ENCODE measurements at regions not wholly inside any gene's neighbourhood (a gene's known extent, or its start where the extent isn't known, plus 50 kb on each side); places are given as distances from the start of the nearest gene placed in this dataset.
"Not testable (repeated sequence)": the region's sequence is repeated elsewhere in the genome, so short reads cannot be mapped to it uniquely, and the experiment has no call there.

DNA sequence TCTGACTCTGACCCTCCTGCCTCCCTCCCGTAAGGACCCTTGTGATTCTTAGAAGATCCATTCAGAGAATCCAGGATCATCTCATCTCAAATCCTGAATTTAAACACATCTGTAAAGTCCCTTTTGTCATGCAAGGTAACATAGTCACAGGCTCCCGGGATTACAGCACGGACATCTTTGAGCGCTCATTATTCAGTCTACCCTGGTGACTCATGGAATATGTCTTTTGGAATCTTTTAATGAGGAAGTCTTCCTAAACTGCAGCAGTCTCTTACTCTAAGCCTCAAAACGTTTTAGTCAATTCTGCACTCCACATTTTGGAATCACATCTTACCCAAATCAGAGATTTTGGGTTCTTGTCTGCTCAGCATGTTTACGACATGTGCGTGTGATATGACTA lies 198.5 kb upstream of the IRF2BP2 start:
- DNase-seq (ENCODE audit: low read depth); H3K4me3 ChIP-seq (ENCODE audit: low read depth, low read length): not testable (repeated sequence)

DNA sequence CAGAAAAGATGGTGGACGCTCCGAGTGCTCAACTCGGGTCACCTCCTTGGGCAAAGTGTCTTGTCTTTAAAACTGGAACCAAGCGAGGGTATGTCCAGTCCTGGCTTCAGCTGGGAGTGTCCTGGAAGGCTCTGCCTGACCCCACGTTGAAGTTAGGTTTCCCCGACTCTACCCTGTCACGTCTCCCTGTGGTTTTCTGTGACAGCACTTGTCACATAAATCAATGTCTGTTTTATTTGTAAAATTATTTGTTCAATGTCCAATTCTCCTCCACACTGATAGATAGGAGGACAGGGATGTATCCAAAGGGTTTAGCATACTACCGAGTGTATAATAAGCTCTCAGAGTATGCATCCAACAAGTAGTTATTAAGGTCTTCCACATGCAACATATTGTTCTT lies 197.7 kb upstream of the IRF2BP2 start:
- not testable (repeated sequence) for H3K4me3 ChIP-seq (ENCODE audit: low read depth, low read length); DNase-seq (ENCODE audit: low read depth)

DNA sequence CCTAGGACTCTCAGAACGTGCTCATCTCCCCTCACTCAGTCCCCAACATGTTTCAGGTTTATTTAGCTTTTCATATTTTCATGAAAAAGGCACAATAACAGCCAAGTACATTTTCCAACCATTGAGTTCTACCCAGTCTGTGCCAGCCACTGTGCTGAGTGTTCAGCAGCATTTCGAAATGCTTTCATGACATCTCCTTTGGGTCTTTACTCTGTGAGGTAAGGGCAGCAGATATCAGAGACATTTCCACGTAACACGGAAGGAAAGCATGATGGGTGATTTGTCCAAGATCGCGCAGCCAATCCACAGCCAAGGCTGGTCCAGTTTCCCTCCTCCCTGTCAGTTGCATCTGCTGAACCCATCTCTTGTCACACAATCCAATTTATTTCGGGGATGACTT lies 192.6 kb upstream of the IRF2BP2 start:
- not testable (repeated sequence) for H3K4me3 ChIP-seq (ENCODE audit: low read depth, low read length); DNase-seq (ENCODE audit: low read depth)

DNA sequence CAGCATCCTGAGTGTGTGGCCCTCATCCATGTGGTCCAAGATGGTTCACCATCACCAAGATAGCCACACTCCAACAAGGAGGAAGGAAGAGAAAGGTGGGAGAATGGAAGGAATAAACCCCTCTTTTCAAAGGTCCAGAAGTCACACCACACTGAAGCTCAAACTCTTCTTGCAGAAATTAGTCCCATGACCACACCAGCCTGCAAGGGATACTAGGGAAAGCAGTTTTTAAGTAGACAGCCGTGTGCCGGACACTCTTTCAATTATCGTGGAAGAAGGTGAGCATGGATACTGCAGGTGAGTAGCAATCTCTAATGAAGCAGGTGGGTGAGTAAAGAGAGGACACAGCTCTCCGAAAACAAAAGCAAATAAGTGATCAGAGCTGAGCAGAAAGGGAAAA lies 191.7 kb upstream of the IRF2BP2 start:
- not testable (repeated sequence) for H3K4me3 ChIP-seq (ENCODE audit: low read depth, low read length); DNase-seq (ENCODE audit: low read depth)

DNA sequence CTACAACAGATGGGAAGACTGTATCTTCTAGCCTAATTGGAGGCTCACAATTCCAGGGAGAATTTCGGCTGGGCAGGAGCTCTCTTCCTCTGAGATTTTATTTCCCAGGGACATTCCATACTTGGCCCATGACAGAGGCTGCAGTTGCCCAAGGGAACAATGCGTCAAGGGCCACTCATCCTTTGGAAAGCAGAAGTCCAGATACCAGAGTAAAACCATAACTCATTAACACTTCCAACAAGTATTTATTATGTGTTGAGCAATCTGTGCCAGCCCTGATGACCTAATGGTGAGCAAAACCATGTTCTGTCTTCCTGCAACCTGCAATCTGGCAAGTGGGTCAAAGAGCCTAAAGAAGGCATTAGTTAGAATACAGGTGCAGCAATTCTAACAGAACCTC lies 191.2 kb upstream of the IRF2BP2 start:
- DNase-seq (ENCODE audit: low read depth) = not testable (repeated sequence)

DNA sequence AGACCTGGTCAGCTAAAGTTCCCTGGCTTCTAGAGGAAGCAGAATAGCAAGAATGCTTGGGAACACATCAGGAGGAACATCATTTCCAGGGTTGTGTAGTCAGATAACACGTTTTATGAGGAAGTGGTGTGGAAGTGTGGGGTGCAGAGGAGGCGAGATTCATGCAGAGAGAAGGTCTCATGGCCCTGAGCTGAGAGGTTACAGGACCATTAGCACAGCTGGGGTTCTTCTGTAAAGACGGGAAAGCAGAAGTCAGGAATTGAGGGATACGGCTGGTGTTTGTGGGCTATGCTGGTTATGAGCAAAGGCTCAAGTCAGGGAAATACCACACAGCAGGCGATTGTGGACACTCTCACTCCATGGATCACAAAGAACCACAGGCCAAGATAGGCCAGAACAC lies 190.6 kb upstream of the IRF2BP2 start:
- not testable (repeated sequence) for DNase-seq (ENCODE audit: low read depth); H3K4me3 ChIP-seq (ENCODE audit: low read depth, low read length)

More for the DNA sequence above, 191.2 kb upstream of the IRF2BP2 start:
- not testable (repeated sequence) for H3K4me3 ChIP-seq (ENCODE audit: low read depth, low read length)

DNA sequence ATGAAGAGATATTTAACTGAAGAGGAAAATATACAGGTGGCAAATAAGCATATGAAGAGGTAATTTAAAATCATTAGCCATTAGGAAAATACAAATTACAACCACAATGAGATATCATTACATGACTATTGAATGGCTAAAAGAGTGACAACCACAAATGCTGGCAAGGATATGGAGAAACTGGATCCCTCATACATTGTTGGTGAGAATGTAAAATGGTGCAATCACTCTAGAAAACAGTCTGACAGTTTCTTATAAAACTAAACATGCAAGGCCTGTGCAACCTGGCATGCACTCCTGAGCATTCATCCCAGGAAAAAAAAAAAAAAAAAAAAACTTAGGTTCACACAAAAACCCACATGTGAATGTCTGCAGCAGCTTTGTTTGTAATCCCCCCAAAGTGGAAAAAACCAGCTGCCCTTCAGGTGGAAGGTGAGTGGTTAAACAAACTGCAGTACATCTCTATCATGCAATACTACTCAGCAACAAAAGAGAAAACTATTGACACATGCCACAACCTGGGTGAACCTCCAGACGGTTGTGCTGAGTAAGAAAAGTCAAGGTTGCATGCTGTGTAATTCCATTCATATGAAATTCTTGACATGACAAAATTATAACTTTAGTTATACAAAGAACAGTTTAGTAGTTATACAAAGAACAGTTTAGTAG lies 189.2 kb upstream of the IRF2BP2 start:
- not testable (repeated sequence) for H3K4me3 ChIP-seq (ENCODE audit: low read depth, low read length); DNase-seq (ENCODE audit: low read depth)

DNA sequence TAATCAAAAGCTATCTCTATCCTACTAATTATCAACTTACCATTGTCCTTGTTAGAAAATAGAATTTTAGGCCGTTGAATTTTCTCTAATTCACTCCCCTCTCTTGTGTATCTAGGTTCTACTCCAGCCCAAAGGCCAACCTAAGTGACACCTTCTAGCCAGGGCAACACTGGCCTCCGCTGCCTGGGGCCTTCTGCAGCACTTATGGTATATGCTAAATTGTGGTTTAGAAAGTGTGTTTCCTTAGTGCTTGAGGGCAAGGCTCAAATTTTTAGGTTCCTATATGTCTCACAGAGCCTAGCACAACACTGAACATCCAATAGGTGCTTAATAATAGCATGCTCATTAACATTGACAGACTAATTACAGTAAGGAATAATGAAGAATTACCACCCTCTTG lies 187.2 kb upstream of the IRF2BP2 start:
- DNase-seq (ENCODE audit: low read depth); H3K4me3 ChIP-seq (ENCODE audit: low read depth, low read length): not testable (repeated sequence)

DNA sequence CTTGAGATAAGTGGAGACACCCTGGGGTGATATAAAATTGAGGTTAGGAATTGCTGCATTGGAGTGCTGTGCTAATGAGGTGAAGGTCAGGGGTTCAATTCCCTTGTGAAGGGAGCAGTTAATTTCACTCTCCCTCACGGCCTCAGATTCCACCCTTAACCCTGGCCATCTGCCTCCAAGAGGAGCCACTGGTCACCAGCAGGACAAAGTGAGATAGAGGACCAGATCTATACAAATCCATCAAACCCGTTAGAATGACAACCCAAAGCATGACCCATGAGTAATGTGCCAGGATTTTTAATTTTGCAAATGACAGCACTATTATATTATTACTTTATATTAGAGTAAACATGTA lies 186.4 kb upstream of the IRF2BP2 start:
- not testable (repeated sequence) for DNase-seq (ENCODE audit: low read depth); H3K4me3 ChIP-seq (ENCODE audit: low read depth, low read length)

DNA sequence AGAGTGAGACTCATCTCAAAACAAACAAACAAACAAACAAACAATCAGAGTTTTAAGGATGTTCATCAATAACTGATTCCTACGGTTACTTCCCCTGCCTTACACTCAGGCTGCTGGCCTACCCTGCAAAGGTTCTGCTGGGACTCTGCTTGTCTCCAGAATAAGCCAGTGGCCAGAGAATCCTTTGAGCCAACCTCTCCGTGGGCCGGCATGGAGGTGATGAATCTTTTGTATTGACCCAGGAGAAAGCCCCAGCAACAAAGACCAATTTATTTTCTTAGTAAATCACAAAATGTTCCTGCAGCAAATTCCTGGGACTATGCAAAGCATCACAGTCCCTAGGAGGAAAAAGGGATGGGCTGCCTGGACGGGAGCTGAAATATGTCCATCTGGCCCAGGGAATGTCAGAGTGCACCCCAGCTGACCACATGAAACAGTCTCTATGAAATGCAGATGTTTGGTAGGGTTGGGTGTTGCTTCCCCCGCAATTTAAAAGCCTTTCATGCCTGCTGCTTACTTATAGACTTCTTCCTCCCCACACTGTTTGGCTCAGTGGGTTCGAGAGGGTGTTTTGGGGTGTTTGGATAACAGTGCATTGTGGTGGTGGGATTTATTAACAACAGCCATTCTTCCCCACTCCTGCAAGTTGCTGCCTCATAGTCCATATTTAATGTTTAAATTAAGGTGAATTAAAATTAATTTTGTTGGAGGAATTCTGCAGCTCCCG lies 185.9 kb upstream of the IRF2BP2 start:
- not testable (repeated sequence) for DNase-seq (ENCODE audit: low read depth); H3K4me3 ChIP-seq (ENCODE audit: low read depth, low read length)

DNA sequence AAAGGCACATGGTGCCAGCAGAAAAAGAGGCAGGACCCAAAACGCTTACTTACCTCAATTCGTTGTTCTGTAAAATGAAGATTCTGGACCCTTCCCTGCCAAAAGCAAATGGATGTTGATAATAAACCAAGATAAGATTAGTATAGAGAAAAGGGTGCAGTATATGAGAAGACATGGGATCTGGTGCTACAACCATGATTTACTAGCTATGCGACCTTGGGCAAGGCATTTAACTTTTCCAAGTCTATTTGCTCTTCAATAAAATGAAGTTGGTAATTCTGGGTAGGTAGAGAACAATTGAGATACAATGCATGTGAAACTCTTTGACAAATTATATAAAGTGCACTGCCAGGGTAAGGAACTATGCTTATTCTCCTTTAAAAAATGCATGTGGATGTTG lies 185.0 kb upstream of the IRF2BP2 start:
- not testable (repeated sequence) for H3K4me3 ChIP-seq (ENCODE audit: low read depth, low read length); DNase-seq (ENCODE audit: low read depth)

DNA sequence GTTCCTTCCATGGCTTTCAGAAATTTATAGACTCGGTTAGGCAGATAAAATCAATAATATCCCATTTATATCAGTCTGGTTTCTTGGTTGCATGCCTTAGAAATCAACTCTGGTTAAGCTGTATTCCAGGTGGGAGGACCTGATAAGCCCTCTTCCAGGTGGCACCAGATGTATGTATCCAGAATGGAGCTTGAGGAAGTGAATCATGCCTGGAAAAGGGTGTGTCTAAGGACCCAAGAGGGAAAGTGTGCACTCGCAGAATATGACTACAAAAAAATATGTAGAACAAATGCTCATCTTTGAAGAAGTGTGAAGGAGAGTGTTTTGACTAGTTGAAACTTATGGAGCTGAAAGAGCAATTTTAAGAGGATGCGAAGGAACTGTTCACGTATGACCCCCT lies 184.5 kb upstream of the IRF2BP2 start:
- not testable (repeated sequence) for DNase-seq (ENCODE audit: low read depth); H3K4me3 ChIP-seq (ENCODE audit: low read depth, low read length)

DNA sequence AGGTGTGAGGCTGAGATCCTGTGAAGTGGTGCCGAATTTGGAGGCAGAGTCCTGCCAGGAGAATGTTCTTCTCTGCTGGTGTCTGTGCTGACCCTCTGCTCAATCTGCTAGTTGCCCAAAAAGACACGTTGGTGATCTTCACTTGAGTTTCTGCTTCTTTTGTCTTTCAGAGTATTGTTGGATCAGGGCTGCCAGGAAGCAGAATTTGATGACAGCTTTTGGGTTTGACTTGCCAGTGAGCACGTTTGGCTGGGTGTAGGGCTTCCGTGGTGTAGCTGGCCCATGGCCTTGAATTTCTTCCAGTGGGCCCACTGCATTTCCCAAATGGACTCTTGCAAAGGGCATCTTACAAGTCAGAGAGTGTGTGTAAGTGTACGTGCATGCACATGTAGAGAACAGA lies 183.9 kb upstream of the IRF2BP2 start:
- H3K4me3 ChIP-seq (ENCODE audit: low read depth, low read length); DNase-seq (ENCODE audit: low read depth): not testable (repeated sequence)

DNA sequence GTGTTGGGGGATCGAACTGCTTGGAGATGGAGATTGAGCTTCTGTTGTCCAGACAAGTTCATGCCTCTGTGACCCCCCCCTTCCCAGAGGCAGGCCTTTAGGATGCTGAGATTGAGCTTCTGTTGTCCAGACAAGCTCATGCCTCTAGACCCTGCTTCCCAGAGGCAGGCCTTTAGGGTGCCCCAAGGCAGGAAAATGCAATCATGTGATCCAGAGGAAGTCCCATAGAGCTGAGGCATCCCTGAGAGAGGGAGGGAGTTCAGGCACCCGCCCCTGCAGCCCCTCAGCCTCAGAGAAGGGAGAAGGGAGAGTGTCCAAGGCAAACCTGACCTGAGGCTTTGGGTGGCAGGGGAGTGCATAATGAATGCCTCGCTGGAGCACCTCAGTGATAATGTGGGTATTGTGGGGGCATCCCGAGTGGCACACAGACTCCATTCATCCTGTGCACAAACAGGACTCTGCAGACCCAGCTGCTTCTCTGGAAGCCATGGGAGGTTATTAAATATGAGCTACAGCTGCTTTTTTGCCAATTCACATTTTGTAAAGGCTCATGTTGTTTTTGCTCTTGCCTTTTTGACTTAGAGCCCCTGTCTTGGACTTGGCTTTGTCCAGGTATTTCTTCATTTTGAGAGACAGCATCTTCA lies 182.4 kb upstream of the IRF2BP2 start:
- H3K4me3 ChIP-seq (ENCODE audit: low read depth, low read length); DNase-seq (ENCODE audit: low read depth): not testable (repeated sequence)

DNA sequence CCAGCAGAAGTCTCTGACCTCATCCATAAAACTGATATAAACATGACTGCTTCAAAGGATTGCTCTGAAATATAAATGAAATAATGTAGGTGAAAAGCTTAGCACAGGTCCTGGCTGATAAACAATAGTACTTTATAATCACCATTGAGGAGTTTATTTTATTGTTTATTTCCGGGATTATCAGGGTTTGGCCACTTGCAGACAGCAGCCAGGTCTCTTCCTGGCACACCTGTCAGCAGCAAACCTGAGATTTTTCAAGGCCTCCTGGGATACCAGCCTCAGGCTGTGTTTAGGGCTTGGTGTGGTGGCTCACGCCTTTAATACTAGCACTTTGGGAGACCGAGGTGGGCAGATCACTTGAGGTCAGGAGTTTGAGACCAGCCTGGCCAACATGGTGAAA lies 181.6 kb upstream of the IRF2BP2 start:
- not testable (repeated sequence) for H3K4me3 ChIP-seq (ENCODE audit: low read depth, low read length); DNase-seq (ENCODE audit: low read depth)

DNA sequence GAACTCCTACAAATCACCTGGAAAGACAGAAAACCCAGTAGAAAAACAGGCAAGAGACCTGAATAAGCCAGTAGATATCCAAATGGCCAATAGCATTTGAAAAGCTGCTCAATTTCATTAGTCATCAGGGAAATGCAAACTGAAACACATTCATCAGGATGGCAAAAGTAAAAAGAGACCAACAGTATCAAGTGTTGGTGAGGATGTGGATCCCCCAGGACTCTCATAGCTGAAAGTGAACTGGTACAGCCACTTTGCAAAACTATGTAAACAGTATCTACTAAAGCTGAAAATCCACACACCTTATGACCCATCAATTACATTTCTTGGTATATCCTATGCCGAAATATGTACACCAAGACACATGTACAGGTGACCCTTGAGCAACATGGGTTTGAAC lies 180.4 kb upstream of the IRF2BP2 start:
- DNase-seq (ENCODE audit: low read depth); H3K4me3 ChIP-seq (ENCODE audit: low read depth, low read length): not testable (repeated sequence)

DNA sequence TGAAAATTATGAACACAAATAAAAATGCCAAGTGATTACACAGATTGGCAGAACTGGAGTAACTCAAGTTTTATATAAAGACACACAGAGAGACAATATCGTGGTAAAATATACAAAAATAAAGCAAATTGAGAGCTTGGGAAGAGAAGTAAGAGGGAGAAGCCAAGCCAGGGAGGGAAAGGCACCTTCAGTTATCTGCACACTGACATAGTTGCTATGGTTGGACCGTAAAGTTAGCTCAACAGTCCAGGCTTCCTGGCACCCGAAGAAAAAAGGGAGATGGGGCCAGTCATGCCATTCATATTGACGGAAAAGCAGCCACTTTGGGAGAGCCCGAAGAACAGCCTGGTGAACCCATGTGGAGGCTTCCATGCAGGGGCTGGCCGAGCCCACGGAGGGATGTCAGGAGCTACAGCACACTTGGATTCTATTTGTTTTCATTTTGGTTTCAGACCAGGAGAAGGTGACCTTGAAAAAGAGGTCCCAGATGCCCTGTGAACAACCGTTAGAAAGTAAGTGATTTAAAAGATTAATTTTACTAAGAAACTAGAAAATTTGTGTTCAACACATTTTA lies 177.1 kb upstream of the IRF2BP2 start:
- H3K4me3 ChIP-seq (ENCODE audit: low read depth, low read length); DNase-seq (ENCODE audit: low read depth): not testable (repeated sequence)

DNA sequence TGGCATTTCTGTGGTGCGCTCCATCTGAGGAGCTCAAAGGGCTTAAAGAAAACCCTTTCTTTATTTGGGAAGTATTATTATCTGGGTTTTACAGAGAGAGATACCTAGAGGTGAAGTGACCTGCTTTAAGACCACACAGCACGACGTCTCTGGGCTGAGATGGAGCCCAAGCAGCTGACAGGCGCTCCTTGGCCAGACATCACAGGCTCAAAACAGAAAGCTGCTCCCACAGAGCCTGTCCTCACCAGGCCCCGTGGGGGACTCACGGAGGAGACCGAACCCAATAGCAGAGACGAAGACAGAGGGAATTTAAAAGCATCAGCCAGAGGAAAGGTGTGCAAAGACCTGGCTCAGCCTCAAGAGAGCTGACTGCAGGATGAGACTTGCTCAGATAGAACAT lies 175.9 kb upstream of the IRF2BP2 start:
- DNase-seq (ENCODE audit: low read depth); H3K4me3 ChIP-seq (ENCODE audit: low read depth, low read length): not testable (repeated sequence)

DNA sequence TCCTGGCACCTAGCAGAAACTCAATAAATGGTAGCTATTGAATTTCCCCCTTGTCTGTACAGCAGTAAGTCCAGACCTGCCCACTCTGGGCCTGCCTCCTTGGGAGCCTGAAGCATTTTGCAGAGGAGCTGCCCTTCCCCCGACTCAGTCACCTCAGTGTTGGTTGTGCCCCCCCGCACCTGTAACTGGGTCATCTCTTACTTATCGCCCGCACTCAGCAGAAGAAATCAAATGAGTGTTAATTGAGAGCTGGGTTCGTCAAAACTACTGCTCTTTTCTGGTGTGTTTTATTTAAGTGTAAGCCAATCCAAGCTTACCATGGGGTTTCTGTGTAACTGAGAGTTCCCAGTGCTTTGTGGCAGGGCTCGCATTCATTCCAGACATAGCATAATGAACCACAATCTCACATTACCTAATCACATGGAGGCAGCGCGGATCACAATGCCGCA lies 175.5 kb upstream of the IRF2BP2 start:
- not testable (repeated sequence) for H3K4me3 ChIP-seq (ENCODE audit: low read depth, low read length); DNase-seq (ENCODE audit: low read depth)

DNA sequence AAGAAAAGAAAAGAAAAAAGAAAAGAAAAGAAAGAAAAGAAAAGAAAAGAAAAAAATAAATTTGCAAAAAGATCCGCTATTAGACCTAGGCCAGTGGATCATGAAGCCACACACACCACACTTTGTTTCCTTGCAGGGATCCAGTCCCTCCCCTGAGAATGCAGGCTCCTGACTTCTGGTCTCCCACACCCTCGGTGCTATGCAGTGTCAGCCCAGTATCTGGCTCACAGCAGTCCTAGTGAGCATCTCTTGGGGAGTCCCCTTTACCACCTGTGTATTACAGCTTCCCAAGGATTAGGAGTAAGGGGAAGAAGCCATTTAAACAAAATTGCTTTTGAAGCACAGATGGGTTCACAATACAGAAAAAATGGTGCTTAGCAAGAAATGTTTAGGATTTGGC lies 174.1 kb upstream of the IRF2BP2 start:
- DNase-seq (ENCODE audit: low read depth); H3K4me3 ChIP-seq (ENCODE audit: low read depth, low read length): not testable (repeated sequence)

Data from GM12864 (cell line).